SK-N-SH (cell line): ENCODE measurements at regions not wholly inside any gene's neighbourhood (a gene's known extent, or its start where the extent isn't known, plus 50 kb on each side); places are given as distances from the start of the nearest gene placed in this dataset.

Experiments
- CTCF ChIA-PET: fragments of 300-600, 350-600 bp; formaldehyde crosslinking; extraction: SDS; loops from one replicate; lab custom pipeline; 2021; lab: Yijun Ruan, JAX
- POLR2A ChIA-PET: fragments of 350-600 bp; sonication (Branson Sonifier 250); formaldehyde crosslinking; extraction: SDS; loops from one replicate; lab custom pipeline; 2020; ENCODE audit warnings: antibody characterized with exemption, inconsistent platforms; lab: Yijun Ruan, JAX
- DNase-seq: peaks from one replicate; pipeline ENCODE4 v3.0.0; 2012
- H2AFZ ChIP-seq: fragments of 200-600 bp; sonication (generic); 2 replicates; pipeline ENCODE4 v1.8.1; 2016; ENCODE audit warnings: antibody characterized with exemption, mild to moderate bottlenecking, low read depth
- H3F3A ChIP-seq: fragments of 200-600 bp; sonication (generic); replicated peaks from 2 replicates; pipeline ENCODE3; 2016; ENCODE audit warnings: antibody characterized with exemption, mild to moderate bottlenecking; ENCODE audit not compliant: insufficient read depth
- H3K27ac ChIP-seq, 2 experiments: fragments of 200-500 bp in 1 of 2; fragments of 200-600 bp in 1 of 2; sonication (Bioruptor generic) in 1 of 2; sonication (generic), shearing (Covaris generic) in 1 of 2; 2 replicates each; pipeline versions ENCODE4 v1.5.1 to v1.6.1; 2014 to 2016; ENCODE audit warnings: low read depth in 2 of 2, inconsistent platforms in 1 of 2, low read length in 1 of 2, mild to moderate bottlenecking in 1 of 2, mixed read lengths in 1 of 2
- H3K27me3 ChIP-seq: fragments of 200-600 bp; sonication (generic), shearing (Covaris generic); 2 replicates; pipeline ENCODE4 v1.6.1; 2016; ENCODE audit warnings: mixed run types; ENCODE audit not compliant: insufficient read depth
- H3K36me3 ChIP-seq, 2 experiments: fragments of 200-500 bp in 1 of 2; fragments of 200-600 bp in 1 of 2; sonication (Bioruptor generic) in 1 of 2; sonication (generic) in 1 of 2; replicated peaks in 1 of 2; 2 replicates each; pipeline versions ENCODE3 to v1.5.1; 2014 to 2016; ENCODE audit warnings: low read length in 1 of 2, mild to moderate bottlenecking in 1 of 2; ENCODE audit not compliant: insufficient read depth in 2 of 2, control insufficient read depth in 1 of 2
- H3K4me1 ChIP-seq, 2 experiments: fragments of 200-500 bp in 1 of 2; fragments of 200-600 bp in 1 of 2; sonication (Bioruptor generic) in 1 of 2; sonication (generic), shearing (Covaris generic) in 1 of 2; 2 replicates each; pipeline versions ENCODE4 v1.5.1 to v1.6.1; 2014 to 2016; ENCODE audit warnings: low read depth in 1 of 2, low read length in 1 of 2, mixed run types in 1 of 2; ENCODE audit not compliant: insufficient read depth in 2 of 2, control insufficient read depth in 1 of 2
- H3K4me2 ChIP-seq: fragments of 200-600 bp; sonication (generic), shearing (Covaris generic); 2 replicates; pipeline ENCODE4 v1.6.1; 2017; ENCODE audit warnings: mixed run types
- H3K4me3 ChIP-seq, 2 experiments: fragments of 200-500 bp in 1 of 2; fragments of 200-600 bp in 1 of 2; sonication (Bioruptor generic) in 1 of 2; sonication (generic), shearing (Covaris generic) in 1 of 2; 2 replicates each; pipeline versions ENCODE4 v1.5.1 to v1.8.1; 2014 to 2016; ENCODE audit warnings: low read depth in 2 of 2, inconsistent platforms in 1 of 2, low read length in 1 of 2, mild to moderate bottlenecking in 1 of 2, mixed read lengths in 1 of 2, moderate library complexity in 1 of 2
- H3K79me2 ChIP-seq: fragments of 200-600 bp; sonication (generic); 2 replicates; pipeline ENCODE4 v1.8.1; 2017; ENCODE audit warnings: mild to moderate bottlenecking; ENCODE audit not compliant: insufficient read depth
- H3K9ac ChIP-seq: fragments of 200-600 bp; sonication (generic); 2 replicates; pipeline ENCODE4 v1.6.1; 2017; ENCODE audit warnings: mixed run types
- H3K9me2 ChIP-seq: fragments of 200-600 bp; sonication (generic); 2 replicates; pipeline ENCODE4 v1.6.1; 2017; ENCODE audit warnings: mixed run types
- H3K9me3 ChIP-seq: fragments of 200-600 bp; sonication (generic); 2 replicates; pipeline ENCODE4 v1.6.1; 2017; ENCODE audit warnings: mixed run types, mild to moderate bottlenecking, moderate library complexity
- H4K20me1 ChIP-seq: fragments of 200-600 bp; sonication (generic); 2 replicates; pipeline ENCODE4 v1.6.1; 2017; ENCODE audit warnings: mild to moderate bottlenecking, mixed run types; ENCODE audit not compliant: insufficient read depth
- CHD2 ChIP-seq: fragments of 150-350 bp; IDR thresholded peaks from 2 replicates; pipeline ENCODE4 v1.6.1; 2018; ENCODE audit warnings: low read length; ENCODE audit not compliant: partially characterized antibody
- FOXJ3 ChIP-seq: sonication (generic); formaldehyde crosslinking; IDR thresholded peaks from 2 replicates; pipeline ENCODE4 v1.5.1; 2020; ENCODE audit warnings: mild to moderate bottlenecking, missing genetic modification reagents
- MEF2A ChIP-seq: IDR thresholded peaks from 2 replicates; pipeline ENCODE4 v1.4.0; 2012; ENCODE audit warnings: low read depth, borderline replicate concordance
- NFIC ChIP-seq: IDR thresholded peaks from 2 replicates; pipeline ENCODE4 v1.4.0; 2012; ENCODE audit warnings: borderline replicate concordance
- NRF1 ChIP-seq: IDR thresholded peaks from 2 replicates; pipeline ENCODE4 v1.6.1; 2012; ENCODE audit warnings: low read depth, mild to moderate bottlenecking, low read length
- RAD21 ChIP-seq: IDR thresholded peaks from 2 replicates; pipeline ENCODE4 v1.6.1; 2012; ENCODE audit warnings: mild to moderate bottlenecking, low read length
- RCOR1 ChIP-seq: fragments of 150-350 bp; IDR thresholded peaks from 2 replicates; pipeline ENCODE4 v1.6.1; 2017; ENCODE audit warnings: antibody characterized with exemption, low read length
- RFX5 ChIP-seq: IDR thresholded peaks from 2 replicates; pipeline ENCODE4 v1.6.1; 2012; ENCODE audit warnings: mild to moderate bottlenecking, improper control_type of control experiment, low read length
- RXRA ChIP-seq: IDR thresholded peaks from 2 replicates; pipeline ENCODE4 v1.4.0; 2012; ENCODE audit warnings: low read depth, mild to moderate bottlenecking, borderline replicate concordance
- SMC3 ChIP-seq: IDR thresholded peaks from 2 replicates; pipeline ENCODE4 v1.6.1; 2012; ENCODE audit warnings: low read depth, low read length, improper control_type of control experiment
- WGBS: methylation state at CpG from one replicate; pipeline ENCODE4 v1.1.6; 2017; ENCODE audit warnings: low lambda C conversion rate; 5-methylcytosine and 5-hydroxymethylcytosine counted together
- TF ChIP-seq, protein P1 (sequence below): fragments of 200-600 bp; sonication (generic); IDR thresholded peaks from 2 replicates; pipeline ENCODE4 v1.6.1; 2017; ENCODE audit warnings: antibody characterized with exemption, mild to moderate bottlenecking, moderate library complexity

DNA sequence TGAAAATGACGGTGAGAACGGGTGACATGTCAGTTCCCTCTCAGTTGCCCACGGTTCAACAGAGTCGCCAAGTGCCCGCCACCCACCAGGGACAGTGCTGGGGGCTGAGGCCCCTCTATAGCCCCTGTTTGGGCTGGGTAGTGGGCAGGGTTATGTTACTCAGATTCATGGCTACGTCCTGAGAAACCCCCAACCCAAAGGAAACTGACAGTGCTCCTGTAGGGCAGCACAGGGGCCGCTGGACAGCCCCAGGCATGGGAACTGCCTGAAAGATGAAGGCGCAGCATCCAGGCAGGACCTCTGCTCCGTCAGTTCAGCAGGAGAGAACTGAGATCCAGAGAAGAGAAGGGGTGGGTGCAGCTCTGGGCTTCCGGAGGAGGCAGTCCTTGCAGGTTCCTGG lies 118.9 kb upstream of the PMEPA1 start:
- Histone ChIP-seq H3K79me2 (no peaks in the 10 kb centered on the region), H3K27me3 (no peaks in the 10 kb centered on the region; the same call in 1 of the 2 replicates), H3K4me2 (no peak overlapping the region), H2AFZ (no peak overlapping the region), H3K9me2 (no peaks in the 10 kb centered on the region)
- no peak for TF ChIP-seq RCOR1
- TF ChIP-seq NFIC, result no peak
- no peak for TF ChIP-seq SMC3
- no peak for TF ChIP-seq RFX5
- TF ChIP-seq MEF2A, result no peak
- TF ChIP-seq, protein P1, sequence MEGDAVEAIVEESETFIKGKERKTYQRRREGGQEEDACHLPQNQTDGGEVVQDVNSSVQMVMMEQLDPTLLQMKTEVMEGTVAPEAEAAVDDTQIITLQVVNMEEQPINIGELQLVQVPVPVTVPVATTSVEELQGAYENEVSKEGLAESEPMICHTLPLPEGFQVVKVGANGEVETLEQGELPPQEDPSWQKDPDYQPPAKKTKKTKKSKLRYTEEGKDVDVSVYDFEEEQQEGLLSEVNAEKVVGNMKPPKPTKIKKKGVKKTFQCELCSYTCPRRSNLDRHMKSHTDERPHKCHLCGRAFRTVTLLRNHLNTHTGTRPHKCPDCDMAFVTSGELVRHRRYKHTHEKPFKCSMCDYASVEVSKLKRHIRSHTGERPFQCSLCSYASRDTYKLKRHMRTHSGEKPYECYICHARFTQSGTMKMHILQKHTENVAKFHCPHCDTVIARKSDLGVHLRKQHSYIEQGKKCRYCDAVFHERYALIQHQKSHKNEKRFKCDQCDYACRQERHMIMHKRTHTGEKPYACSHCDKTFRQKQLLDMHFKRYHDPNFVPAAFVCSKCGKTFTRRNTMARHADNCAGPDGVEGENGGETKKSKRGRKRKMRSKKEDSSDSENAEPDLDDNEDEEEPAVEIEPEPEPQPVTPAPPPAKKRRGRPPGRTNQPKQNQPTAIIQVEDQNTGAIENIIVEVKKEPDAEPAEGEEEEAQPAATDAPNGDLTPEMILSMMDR, result no peak
- TF ChIP-seq NRF1, result no peak
- TF ChIP-seq CHD2, result no peak
- TF ChIP-seq FOXJ3 (CRISPR knock-in tag), result no peak
- TF ChIP-seq RXRA, result no peak
- TF ChIP-seq, all 33 proteins: peak for 0
- POLR2A ChIA-PET, result no interaction called here
- Histone ChIP-seq H3F3A (no peaks in the 10 kb centered on the region), H3K4me3 (no peak overlapping the region), H3K9ac (no peak overlapping the region), H3K36me3 (no peaks in the 10 kb centered on the region), H4K20me1 (no peaks in the 10 kb centered on the region), H3K4me1 (peaks cover 0 to 6% of the 10 kb centered on the region in 2 experiments; a peak in 1 of 4 replicates), H3K9me3 (no peaks in the 10 kb centered on the region), H3K27ac (no peak overlapping the region)
- CTCF ChIA-PET, result no interaction called here
- 65% methylated on average over 7 of the region's 10 CpGs for WGBS
- no peak for DNase-seq

DNA sequence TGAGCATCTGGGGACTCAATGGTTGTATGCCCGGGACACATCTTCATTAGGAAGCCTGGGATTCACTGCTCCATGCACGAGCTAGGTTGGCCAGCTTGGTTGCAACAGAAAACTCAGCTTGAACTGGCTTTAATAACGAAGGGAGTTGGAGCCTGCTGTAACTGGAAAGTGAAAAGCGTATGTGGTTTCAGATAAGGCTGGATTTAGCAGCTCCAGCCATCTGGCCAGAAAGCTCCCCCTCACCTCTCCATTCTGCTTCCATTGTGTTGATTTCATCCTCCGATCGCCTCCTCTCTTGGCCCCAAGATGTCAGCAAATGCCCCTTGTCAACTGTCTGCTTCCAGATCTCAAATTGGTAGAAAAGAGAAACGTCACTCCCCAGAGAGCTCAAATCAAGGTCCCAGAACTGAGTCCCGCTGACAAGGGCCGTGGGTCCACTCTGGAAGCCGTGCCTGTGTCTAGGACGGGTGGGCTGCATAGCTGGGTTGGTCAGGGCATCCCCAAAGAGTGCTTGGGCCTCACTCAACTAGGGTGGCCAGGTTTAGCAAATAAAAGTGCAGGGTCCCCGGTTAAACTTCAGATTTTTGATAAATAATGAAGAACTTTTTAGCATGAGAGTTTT lies 117.0 kb upstream of the PMEPA1 start:
- H3K79me2 ChIP-seq, result no peaks in the 10 kb centered on the region
- H3K27me3 ChIP-seq, result no peaks in the 10 kb centered on the region; the same call in 1 of the 2 replicates
- no peak for DNase-seq
- H3K9me3 ChIP-seq, result no peaks in the 10 kb centered on the region
- no peaks in the 10 kb centered on the region for H3F3A ChIP-seq
- no peaks in the 10 kb centered on the region for H4K20me1 ChIP-seq
- no peak overlapping the region for H3K4me3 ChIP-seq
- no peak overlapping the region for H3K9ac ChIP-seq
- H3K4me2 ChIP-seq, result no peak overlapping the region
- ChIA-PET POLR2A (no interaction called here), CTCF (interaction anchor here (0.8 to 1.7 kb wide), 3 partner anchors 11 to 260 kb away, joined by 3 read pairs; no protein-coding TSS in a partner anchor)
- no peak overlapping the region for H2AFZ ChIP-seq
- 76% methylated on average over 11 of the region's 12 CpGs for WGBS
- H3K9me2 ChIP-seq, result no peaks in the 10 kb centered on the region
- no peak for TF ChIP-seq FOXJ3 (CRISPR knock-in tag)
- TF ChIP-seq RAD21, result 0 out of 2 replicates have a peak, but pooled peaks have one; percentile 14
- TF ChIP-seq, all 33 proteins: peak for 1
- H3K27ac ChIP-seq, result no peak overlapping the region; a peak in 1 of 4 replicates
- H3K4me1 ChIP-seq, result peaks cover 0 to 6% of the 10 kb centered on the region in 2 experiments; a peak in 1 of 4 replicates
- no peaks in the 10 kb centered on the region for H3K36me3 ChIP-seq
